Stimulated activated CD4-positive, alpha-beta T cell treated with anti-CD3 and anti-CD28 coated beads, Interleukin-1b, Interleukin-23, amount 100 ng/mL, for 1 hour (primary cell): ENCODE measurements at regions not wholly inside any gene's neighbourhood (a gene's known extent, or its start where the extent isn't known, plus 50 kb on each side); places are given as distances from the start of the nearest gene placed in this dataset.

ENCODE experiments used
- DNase-seq, 2 donors: peaks; one replicate each; pipeline ENCODE4 v3.0.0-alpha.2; 2020; ENCODE audit warnings: low read depth in 2 of 2

DNA sequence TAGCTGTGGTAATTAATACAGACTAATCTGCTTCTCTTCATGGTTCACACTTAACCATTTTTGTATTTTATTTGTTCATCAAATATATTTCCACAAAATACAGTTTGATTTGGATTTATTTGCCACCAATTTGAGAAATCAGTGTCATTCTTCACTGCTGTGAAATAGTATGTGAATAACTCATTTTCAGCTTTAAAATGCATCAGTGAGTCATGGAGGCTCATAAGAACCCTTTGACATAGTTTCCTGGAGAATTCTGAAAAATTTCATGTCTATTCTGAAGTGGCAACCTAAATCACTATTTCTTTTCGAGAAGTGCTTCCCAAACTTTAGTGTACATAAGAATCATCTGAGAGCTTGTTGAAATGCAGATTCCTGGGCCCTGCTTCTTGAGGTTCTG lies 1026.7 kb upstream of the ACVR2A start:
- DNase-seq: no peak

DNA sequence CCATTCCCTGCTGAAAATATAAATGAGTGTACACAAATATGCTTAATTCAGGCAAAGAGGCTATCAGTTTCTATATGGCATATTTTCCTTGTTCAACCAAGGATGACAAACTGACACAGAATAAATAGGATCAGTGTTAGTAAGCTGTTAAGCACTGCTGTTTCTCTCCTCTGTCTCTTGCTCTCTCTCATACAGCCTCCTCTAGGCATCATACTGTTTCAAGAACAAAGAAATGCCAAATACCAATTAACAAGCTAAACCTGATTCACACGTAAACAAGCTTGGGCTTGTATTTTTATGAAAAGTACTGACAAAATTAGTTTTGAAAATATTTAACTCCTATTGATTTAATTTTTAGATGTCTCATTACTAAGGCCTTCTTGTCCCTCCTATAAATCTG lies 1027.2 kb upstream of the ACVR2A start:
- no peak for DNase-seq

DNA sequence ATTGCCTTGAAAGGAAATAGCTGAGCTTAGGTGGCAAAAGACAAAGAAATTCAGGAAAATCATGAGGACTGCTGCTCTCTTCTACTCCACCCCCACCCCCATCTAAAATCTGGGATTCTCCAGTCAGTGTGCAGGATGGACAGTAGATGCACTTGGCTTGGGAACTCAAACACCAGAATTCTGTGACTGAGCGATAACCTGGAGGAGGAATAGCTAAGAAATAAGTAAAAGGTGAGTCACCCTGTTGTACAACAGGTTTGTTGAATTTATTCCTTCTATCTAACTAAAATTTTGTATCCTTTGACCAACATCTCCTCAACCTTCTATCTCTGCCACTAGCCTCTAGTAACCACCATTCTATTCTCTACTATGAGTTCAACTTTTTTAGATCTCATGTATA lies 1029.9 kb upstream of the ACVR2A start:
- DNase-seq: no peak

DNA sequence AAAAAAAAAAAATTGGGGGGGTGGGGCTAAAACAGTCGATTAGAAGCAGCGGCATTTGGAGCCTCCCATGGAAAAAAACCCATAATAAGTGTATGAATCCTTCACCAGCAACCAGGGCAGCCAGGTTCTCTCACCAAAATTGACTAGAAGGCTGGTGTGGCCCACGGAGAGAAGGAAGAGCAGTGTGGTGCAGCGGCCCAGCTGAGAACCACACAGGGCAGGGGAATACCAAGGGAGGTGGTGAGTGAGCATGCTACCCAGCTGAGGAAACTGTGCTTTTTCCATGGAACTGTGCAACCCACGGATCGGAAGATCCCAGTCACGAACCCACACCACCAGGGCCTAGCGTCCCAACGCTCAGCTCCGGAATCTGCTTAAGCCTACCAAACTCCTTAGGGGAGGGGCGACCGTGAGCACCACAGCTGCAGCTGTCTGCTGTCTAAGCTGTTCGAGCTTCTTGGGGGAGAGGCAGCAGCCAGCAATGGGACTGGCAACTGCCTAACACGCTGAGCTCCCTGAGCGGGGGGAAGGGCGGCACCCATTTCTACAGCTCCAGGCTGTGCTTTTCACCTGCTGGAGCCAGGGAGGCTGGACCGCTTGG lies 1037.2 kb upstream of the ACVR2A start:
- DNase-seq: no peak

DNA sequence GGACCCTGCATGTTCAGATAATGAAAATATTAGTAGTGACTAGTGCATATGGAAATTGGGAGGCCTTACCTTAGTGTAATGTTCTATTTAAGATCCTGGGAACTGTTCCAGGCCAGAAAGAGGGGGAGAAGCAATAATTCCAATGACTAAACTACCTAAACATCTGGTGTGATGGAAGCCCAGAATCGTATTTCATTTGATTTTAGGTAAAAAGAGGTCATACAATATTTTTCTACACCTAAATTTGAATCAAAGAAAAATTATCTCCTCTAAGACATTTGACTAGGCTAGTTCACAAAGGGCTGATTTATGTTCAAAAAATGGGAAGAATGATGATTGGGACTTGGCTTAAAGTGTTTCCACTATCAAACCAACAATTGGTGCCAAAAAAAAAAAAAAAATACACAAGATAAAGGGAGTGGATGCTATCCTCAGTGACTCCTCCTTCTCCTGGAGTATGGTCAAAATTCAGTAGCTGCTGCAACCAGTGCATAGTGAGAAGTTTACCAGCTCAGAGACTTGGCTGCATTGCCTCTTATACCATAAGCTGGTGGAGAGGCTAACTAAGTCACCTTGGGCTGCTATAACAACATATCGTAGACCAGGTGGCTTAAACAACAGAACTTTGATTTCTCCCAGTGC lies 1038.3 kb upstream of the ACVR2A start:
- no peak for DNase-seq

DNA sequence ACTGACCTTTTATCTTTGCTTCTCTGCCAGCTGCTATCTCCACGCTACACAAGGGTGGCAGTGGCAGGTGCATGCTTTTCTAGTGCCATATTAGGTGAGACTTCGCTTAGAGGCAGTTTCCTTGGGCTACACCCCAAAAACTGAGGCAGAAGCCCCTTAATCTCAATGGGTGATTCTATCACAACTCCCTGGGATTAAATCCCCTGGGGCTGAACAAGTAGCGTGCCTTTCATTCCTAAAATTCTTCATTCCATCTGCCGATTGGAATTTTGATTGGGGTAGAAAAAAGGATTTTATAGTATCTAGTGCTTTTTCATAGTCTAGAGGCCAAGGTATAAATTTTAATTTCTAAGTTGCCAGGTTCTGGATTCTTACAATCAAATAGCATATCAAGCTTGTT lies 1040.5 kb upstream of the ACVR2A start:
- DNase-seq: no peak

DNA sequence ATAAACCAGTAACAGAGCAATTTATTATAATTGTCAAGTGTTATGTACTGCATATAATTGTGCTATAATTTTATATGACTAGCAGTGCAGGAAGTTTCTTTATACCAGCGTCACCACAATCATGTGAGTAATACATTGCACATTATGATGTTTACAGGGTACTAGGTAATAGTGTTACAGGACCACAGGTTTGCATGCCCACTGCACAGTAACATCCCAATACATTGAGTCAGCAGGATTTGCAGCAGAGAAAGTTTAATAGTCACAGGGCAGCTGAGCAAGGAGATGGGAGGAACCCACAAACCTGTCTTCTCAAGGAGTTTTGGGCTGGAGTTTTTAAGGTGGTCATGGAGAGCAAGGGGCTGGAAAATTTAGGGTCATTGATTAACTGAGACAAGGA lies 1042.9 kb upstream of the ACVR2A start:
- no peak for DNase-seq

DNA sequence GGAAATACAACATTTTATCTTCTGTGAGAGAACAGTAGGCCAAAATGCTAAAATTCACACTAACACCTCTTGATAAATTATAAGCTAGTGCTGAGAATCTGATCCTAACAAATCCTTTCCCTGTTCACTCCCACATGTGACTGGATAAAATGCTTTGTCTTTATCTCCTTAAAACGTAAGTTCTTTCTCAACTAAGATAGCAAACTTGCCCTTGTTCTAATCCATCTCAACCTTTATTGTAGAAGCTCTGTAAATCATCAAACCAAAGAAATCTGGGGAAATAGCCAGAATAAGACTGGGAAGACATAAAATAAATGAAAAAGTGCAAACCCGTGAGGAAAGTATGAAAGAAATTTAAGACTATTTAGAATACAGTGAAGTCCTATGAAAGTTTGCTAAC lies 1058.4 kb upstream of the ACVR2A start:
- DNase-seq: no peak

DNA sequence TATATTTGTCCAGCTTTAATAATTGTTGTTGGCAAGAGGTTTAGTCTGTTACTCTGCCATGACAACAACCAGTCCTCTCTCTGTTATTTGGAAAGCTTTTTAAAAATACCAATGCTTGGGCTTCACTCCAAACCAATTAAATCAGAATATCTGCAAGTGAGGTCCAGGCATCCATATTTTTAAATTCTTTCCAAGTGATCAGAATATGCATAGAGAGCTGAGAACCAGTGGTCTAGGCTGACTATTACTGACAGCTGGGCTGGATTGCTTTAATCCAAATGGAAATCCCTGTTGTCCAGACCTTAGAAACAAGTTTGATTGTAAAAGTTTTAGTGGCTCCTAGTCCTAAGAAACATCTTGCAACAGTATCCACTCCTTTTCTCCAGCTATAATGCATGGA lies 1059.7 kb upstream of the ACVR2A start:
- no peak for DNase-seq

DNA sequence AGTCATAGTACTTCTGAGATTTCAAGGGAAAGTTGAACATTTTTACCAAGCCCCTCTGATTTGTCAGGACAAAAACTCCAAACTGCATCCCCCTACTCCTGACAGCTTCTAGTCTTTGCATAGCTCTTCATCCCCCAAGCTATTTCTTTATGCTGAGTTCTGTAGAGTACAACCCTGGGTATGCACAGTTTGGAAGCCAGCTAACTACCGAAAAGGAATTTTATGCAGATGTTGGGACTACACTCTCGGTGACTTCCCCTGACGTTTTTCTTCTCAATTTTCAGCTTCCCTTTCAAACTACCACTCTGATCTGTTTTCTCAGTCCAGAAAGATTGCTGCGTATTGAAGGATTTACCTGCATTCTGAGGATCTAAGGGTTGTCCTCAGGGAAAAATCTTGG lies 1060.2 kb upstream of the ACVR2A start:
- no peak for DNase-seq

DNA sequence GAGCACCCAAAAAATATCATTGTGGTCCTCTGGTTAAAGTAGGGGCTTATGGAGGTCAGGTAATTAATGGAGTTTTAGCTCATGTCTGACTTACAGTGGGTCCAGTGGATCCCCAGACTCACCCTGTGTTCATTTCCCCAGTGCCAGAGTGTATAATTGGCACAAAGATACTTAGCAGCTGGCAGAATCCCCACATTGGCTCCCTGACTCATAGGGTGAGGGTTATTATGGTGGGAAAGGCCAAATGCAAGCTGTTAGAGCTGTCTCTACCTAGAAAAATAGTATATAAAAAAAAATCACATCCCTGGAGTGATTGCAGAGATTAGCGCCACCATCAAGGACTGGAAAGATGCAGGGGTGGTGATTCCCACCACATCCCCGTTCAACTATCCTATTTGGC lies 1067.6 kb upstream of the ACVR2A start:
- no peak for DNase-seq

DNA sequence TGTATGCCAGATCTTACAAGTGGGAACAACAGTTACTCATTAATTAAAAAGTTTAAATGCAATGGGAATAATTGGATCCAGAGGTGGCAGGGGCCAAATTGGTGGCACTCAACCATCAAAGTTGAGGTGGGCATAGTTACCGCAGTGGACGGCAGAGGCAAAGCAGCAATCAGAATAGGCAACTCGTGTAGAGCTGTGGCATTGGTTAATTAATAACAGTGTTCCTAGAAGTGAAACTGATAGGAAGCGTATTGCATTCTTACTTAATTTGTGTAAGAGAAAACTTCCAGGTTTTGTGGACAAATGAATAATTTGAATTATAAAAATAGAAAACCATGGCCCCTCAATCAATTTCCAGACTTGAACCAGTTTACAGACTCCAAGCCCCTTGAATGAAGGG lies 1068.2 kb upstream of the ACVR2A start:
- no peak for DNase-seq

DNA sequence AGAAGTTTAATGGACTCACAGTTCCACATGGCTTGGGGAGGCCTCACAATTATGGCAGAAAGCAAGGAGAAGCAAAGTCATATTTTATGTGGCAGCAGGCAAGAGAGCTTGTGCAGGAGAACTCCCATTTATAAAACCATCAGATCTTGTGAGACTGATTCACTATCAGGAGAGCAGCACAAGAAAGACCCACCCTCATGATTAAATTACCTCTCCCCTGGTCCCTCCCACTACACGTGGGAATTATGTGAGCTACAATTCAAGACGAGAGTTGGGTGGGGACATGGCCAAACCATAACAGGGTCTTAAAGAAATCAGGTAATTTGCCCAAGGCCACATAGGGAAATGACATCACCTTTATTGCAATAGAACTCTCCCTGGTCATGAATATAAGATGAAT lies 1073.3 kb upstream of the ACVR2A start:
- DNase-seq: no peak

DNA sequence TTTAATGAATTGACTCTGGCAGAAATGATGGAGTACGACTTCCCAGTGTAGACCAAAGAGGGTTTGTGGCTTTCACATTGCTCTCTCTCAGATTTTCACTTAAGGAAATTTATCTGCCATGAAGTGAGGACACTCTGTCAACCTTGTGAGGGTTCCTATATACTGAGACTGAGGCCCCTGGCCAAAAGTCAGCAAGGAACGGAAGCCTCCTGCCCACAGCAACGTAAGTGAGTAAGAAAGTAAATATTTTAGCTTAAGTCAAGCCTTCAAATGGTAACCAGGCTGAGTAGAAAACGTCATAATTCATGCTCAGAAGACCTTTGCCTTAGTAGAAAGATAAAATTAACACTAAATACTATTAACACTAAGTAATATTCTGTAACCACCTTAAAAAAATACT lies 1080.5 kb upstream of the ACVR2A start:
- DNase-seq: no peak

DNA sequence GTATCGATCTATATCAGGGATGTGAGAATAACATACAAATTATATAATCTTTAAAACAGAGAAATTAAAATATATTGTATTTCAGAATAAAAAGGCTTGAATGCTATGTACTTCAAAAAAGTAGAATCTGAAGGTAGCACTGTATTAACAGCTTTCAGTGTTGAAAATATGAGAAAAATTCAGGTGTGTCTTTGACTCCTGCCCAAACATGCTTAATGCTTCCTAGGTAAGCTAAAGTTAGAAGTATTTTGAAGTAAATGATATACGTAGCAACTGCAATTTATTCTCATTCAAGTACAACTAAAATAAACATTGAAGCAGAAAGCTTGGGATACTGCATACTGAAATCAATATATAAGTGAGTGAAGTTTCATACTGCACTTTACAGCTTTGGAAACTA lies 1082.0 kb upstream of the ACVR2A start:
- DNase-seq: no peak

DNA sequence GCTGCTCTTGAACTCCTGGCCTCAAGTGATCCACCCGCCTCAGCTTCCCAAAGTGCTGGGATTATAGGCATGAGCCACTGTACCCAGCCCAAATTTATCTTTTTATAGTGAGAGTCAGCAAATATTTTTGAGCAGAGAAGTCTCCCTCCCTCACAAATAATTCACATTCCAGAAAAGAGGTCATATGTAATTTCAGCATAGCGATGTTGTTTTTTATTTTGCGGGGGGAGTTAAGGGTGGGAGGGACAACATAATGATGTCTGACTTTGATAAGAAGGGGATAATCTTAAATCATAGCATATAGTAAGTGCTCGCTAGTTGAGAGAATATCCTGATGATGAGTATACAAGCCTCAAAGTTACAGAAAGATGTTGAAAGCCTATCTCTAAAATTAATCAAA lies 1090.2 kb upstream of the ACVR2A start:
- DNase-seq: no peak

DNA sequence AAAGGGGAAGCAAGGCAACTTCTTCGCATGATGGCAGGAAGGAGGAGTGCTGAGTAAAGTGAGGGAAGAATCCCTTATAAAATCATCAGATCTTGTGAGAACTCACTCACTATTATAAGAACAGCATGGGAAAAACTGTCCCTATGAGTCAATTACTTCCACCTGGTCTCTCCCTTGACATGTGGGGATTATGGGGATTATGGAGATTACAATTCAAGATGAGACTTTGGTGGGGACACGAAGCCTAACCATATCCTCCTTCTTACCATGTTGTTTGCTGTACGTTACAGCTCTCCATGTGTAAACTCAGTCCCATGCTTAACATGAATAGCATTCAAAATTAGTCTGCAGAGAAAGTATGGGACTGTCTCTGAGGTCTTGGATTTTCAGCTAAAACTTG lies 1096.8 kb upstream of the ACVR2A start:
- no peak for DNase-seq

DNA sequence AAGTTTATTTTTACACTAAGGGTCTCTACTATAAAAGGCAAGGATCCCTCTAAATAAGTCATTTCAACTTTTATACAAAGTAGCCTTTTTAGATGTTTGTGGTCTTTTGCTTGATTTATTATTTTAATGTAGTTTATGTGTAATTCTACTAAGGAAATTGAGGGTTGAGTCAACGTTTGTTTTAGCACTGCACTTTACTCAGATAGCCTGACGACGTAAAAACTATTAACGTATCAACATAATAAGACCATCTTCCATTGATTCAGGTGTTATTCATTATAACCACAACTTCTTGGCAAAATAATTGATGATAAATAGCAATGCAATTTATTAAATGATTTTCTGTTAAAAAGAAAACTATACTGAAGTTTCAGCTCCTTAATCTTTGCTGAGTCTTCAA lies 1103.6 kb upstream of the ACVR2A start:
- no peak for DNase-seq

DNA sequence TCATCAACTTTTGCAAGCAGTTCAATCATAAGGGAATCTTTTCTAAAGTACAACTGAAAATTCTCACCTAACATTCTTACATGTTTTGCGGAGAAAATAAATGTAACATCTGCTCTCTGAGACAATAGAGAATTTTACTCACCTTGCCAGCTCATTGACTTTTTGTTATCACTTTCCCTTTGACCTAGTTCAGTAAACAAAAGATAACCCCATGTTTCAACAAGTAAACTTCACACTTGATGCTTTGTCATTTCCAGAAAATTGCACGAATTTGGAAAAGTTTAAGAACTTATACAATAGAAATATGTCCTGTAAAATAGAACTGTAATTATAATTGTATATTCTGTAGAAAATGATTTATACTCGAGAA lies 1110.0 kb upstream of the ACVR2A start:
- no peak for DNase-seq

DNA sequence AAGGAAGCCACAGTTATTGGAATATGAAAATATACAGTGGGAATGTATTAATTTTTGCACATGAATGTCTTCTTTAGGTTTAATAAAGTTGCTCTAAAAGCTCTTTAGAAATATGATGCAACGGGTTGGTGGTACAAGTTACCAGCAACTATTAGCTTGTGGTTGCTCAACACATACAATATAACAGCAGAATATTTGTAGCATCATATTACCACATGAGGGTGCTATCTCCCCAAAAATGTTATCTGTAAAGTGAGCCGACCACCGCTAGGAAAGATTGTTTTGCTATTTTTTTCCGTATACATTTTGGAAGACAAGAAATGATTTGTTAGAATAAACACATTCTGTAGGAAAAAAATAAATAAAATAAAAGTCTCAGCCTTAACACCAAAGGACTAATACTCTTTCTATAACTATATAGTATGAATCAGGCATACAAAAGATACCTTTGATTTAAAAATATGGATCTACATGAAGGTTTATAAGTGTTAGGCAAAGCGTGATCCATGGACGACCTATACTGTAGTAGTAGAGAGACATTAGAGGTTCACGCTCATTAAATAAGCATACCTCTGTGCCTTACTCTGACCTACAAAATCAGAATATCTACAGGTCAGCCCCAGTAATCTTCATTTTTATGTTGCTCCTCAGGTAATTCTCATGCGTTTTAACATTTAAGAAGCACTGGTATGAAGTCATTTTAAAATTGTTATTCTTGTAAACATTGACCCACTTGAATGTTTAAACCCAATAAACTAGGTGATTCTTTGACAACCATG lies 1110.6 kb upstream of the ACVR2A start:
- no peak for DNase-seq

DNA sequence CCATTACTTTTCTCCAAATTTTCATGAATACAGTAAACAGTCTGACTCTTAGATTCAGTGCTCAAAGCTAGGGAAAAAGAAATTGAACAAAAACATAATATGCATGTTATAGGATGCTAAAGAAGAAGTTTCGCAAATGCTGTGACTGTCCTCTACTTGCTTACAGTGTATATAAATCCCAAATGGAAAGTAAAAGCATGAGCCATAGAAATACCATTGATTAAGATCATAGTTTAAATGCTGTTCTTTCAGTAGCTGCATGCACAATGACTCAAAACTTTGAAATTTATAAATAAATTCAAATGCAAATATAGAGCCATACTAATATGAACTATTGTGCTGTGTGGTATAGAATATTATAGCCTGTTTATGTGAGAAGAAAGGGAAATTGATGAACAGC lies 1113.9 kb upstream of the ACVR2A start:
- DNase-seq: no peak

DNA sequence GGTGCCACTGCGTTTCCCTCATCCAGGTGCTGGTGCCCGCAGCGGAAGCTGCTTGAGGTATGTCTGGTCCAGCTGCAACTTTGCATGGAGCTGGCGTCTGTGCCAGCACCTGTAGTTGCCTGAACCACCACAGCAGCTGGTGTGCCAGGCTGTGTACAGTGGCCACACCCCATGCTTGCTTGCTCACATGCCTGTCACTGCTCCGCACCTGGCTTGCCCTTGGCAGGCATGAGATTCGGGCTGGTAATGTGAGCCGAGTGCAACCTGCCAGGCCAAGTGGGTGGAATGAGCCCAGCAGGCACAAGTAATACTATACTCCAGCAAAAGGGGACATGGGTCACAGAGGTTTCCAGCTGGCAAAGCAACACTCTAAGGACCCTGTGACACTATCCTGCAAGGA lies 1123.3 kb upstream of the ACVR2A start:
- no peak for DNase-seq

DNA sequence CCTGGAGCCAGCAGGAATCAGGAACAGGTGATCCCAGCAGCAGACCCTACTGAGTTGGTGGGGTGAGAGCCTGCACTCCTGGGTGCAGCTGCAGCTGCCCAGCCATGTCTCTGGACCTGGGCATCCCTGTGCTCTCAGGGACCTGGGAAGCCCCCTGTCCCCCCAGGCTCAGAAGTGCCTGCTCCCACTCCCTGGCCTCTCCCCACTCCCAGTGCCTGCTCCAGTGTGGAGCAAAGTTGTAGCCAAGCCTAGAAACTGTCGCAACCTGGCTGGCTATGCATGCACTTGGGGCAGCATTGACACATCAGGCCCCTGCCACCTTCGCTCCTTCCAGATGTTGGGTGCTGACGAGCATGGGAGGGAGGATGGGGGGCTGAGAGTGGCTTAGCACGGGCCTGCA lies 1124.7 kb upstream of the ACVR2A start:
- no peak for DNase-seq

DNA sequence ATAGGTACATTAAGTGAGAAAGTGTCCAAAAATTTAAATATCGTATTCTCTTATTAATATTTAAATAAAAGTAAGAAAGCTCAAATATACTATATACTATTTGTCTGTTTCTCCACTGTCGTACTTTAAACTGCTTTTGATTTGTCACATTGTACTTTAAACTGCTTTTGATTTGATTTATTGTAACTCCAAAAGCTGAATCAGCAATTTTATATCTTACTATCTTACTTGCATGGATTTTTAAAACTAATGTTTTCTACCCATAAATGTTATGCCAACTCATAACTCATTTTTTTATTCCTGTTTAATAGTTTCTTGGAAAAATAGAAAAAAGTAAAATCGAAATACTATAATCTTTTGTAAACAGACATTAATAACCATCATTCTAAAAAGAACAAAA lies 1128.2 kb upstream of the ACVR2A start:
- no peak for DNase-seq
